SU-DHL-6 (cell line): ENCODE measurements at regions not wholly inside any gene's neighbourhood (a gene's known extent, or its start where the extent isn't known, plus 50 kb on each side); places are given as distances from the start of the nearest gene placed in this dataset.

Experiments used
- H2AFZ ChIP-seq: fragments of 200-600 bp; sonication (generic); 2 replicates; pipeline ENCODE4 v1.6.1; 2014; ENCODE audit warnings: low read depth, mild to moderate bottlenecking, moderate library complexity, mixed read lengths, antibody characterized with exemption, low read length; ENCODE audit not compliant: severe bottlenecking
- H3F3A ChIP-seq: fragments of 200-600 bp; shearing (Covaris generic); 2 replicates; pipeline ENCODE4 v1.6.0; 2016; ENCODE audit warnings: antibody characterized with exemption, mild to moderate bottlenecking; ENCODE audit not compliant: insufficient read depth
- H3K27ac ChIP-seq: fragments of 200-600 bp; sonication (generic); 2 replicates; pipeline ENCODE4 v1.5.1; 2016; ENCODE audit warnings: low read depth, mild to moderate bottlenecking, low read length, moderate library complexity, mixed read lengths
- H3K27me3 ChIP-seq: fragments of 200-600 bp; sonication (generic), shearing (Covaris generic); 2 replicates; pipeline ENCODE4 v1.6.0; 2014; ENCODE audit warnings: mild to moderate bottlenecking, low read length
- H3K36me3 ChIP-seq: fragments of 200-600 bp; sonication (generic); 2 replicates; pipeline ENCODE4 v1.6.1; 2014; ENCODE audit warnings: mild to moderate bottlenecking, low read length, mixed read lengths
- H3K4me2 ChIP-seq: fragments of 300-600, 200-600 bp; shearing (Covaris generic), sonication (generic); 2 replicates; pipeline ENCODE4 v1.6.0; 2014; ENCODE audit warnings: low read length, low read depth, mild to moderate bottlenecking; ENCODE audit not compliant: poor library complexity, severe bottlenecking
- H3K4me3 ChIP-seq: fragments of 200-600 bp; sonication (generic); 2 replicates; pipeline ENCODE4 v1.5.1; 2014; ENCODE audit warnings: antibody characterized with exemption, low read length, mild to moderate bottlenecking, mixed read lengths; ENCODE audit not compliant: insufficient read depth, poor library complexity, severe bottlenecking
- H3K79me2 ChIP-seq: fragments of 200-600 bp; sonication (generic); 2 replicates; pipeline ENCODE4 v1.6.1; 2014; ENCODE audit warnings: mild to moderate bottlenecking, low read length, moderate library complexity; ENCODE audit not compliant: insufficient read depth
- H3K9ac ChIP-seq: fragments of 200-600 bp; sonication (generic); 2 replicates; pipeline ENCODE4 v1.7.0; 2014; ENCODE audit warnings: mild to moderate bottlenecking, low read length
- H3K9me2 ChIP-seq: fragments of 200-600 bp; sonication (generic); replicated peaks from 2 replicates; pipeline ENCODE4 v1.6.1; 2014; ENCODE audit warnings: low read length; ENCODE audit not compliant: insufficient read depth
- H3K9me3 ChIP-seq: fragments of 200-600 bp; sonication (generic); 2 replicates; pipeline ENCODE4 v1.6.1; 2014; ENCODE audit warnings: low read length, mixed read lengths; ENCODE audit not compliant: insufficient read depth
- H4K20me1 ChIP-seq: fragments of 200-600 bp; sonication (generic); 2 replicates; pipeline ENCODE4 v1.6.1; 2014; ENCODE audit warnings: low read depth, mild to moderate bottlenecking, antibody characterized with exemption, low read length, moderate library complexity, mixed read lengths
- CTCF ChIP-seq: fragments of 200-600 bp; sonication (generic); IDR thresholded peaks from one replicate; pipeline ENCODE4 v1.5.1; 2017; ENCODE audit warnings: antibody characterized with exemption, mild to moderate bottlenecking, low read length, moderate library complexity; ENCODE audit not compliant: insufficient read depth, poor library complexity, severe bottlenecking
- EZH2phosphoT487 ChIP-seq: fragments of 200-600 bp; sonication (generic), shearing (Covaris generic); conservative IDR thresholded peaks from 2 replicates; pipeline ENCODE4 v1.6.1; 2018; ENCODE audit warnings: mild to moderate bottlenecking, antibody characterized with exemption, low read length, moderate library complexity, mixed read lengths

DNA sequence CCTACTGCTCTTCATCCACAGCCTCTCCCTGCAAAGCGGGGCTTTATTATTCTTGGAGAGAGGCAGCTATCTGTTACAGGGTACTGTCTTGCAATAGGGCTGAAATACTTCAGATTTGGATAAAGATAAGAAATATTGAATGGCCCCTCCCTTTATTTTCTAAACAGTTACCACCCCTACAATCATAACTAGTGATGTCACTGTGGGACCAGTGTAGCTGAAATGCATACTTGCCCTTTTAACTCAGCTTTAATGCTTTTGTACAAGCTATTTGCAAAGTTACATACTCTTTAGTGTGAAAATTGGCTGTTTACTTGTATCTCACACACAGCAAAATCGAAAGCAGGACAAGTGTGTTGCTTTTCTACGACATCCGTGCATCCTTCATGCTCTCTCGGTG is 261.7 kb upstream of the GATB start:
- H3K4me2 ChIP-seq = no peak overlapping the region
- H3K9me2 ChIP-seq = no peaks in the 10 kb centered on the region
- H3K27ac ChIP-seq = no peak overlapping the region
- TF ChIP-seq EZH2phosphoT487 = no peak
- no peak for TF ChIP-seq CTCF
- H3K27me3 ChIP-seq = no peaks in the 10 kb centered on the region
- H4K20me1 ChIP-seq = no peaks in the 10 kb centered on the region
- no peaks in the 10 kb centered on the region for H3F3A ChIP-seq
- no peaks in the 10 kb centered on the region for H3K79me2 ChIP-seq
- H3K4me3 ChIP-seq = no peak overlapping the region
- no peak overlapping the region for H3K9ac ChIP-seq
- no peak overlapping the region for H2AFZ ChIP-seq
- H3K36me3 ChIP-seq = no peaks in the 10 kb centered on the region
- no peaks in the 10 kb centered on the region for H3K9me3 ChIP-seq

DNA sequence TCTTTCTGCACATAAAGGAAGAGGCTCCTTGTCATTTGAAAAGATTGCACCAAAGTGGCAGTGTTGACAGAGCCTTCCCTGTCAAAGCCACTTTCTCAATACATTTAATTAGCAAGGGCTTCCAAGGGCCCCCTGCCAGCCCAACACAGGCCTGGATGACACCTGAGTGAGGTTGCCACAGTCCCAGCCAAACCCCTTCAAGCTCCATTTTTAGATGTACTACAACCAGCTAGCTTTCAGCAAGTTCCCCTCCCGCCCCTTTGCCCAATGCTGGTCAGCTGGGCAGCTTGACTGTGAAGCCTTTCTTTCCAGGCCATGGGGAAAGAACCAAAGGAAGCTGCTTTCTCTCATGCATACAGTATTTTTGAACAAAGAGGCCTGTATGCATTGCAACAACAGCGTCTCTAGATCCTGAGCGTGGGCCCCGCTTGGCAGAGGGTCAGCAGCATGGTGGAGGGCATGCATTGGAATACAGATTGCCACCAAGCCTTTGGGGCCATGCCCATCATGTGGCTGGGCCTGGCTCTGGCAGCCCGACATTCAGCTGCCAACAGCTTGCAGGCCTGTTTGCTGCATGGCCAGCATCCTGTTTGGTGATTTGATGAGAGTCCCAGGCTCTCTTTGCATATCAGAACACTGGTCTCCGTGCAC is 261.1 kb upstream of the GATB start:
- no peaks in the 10 kb centered on the region for H3K79me2 ChIP-seq
- no peak overlapping the region for H2AFZ ChIP-seq
- no peak overlapping the region for H3K27ac ChIP-seq
- H3K9ac ChIP-seq = no peak overlapping the region
- no peaks in the 10 kb centered on the region for H3K36me3 ChIP-seq
- no peaks in the 10 kb centered on the region for H3K9me2 ChIP-seq
- no peak overlapping the region for H3K4me2 ChIP-seq
- no peaks in the 10 kb centered on the region for H4K20me1 ChIP-seq
- H3F3A ChIP-seq = no peaks in the 10 kb centered on the region
- TF ChIP-seq CTCF (no peak), EZH2phosphoT487 (no peak)
- H3K27me3 ChIP-seq = no peaks in the 10 kb centered on the region
- no peak overlapping the region for H3K4me3 ChIP-seq
- no peaks in the 10 kb centered on the region for H3K9me3 ChIP-seq

- H3K36me3 ChIP-seq = no peaks in the 10 kb centered on the region
- no peaks in the 10 kb centered on the region for H3K79me2 ChIP-seq
- no peaks in the 10 kb centered on the region for H4K20me1 ChIP-seq
- no peaks in the 10 kb centered on the region for H3K27me3 ChIP-seq
- H3K9ac ChIP-seq = no peak overlapping the region
- H3K27ac ChIP-seq = no peak overlapping the region
- H3K4me3 ChIP-seq = no peak overlapping the region
- H2AFZ ChIP-seq = no peak overlapping the region
- no peaks in the 10 kb centered on the region for H3K9me2 ChIP-seq
- H3K9me3 ChIP-seq = no peaks in the 10 kb centered on the region
- H3F3A ChIP-seq = no peaks in the 10 kb centered on the region
- TF ChIP-seq EZH2phosphoT487 (no peak), CTCF (no peak)
- no peak overlapping the region for H3K4me2 ChIP-seq
Measured at GRCh38 chr4:152020073-152020472, 259.3 kb upstream of the GATB start.
